Heart left ventricle (tissue), 16 donors: ENCODE measurements at regions not wholly inside any gene's neighbourhood (a gene's known extent, or its start where the extent isn't known, plus 50 kb on each side); places are given as distances from the start of the nearest gene placed in this dataset.

Source experiments
- ATAC-seq, 4 donors: fragments of 200-7000 bp; cut with Tn5 transposase; one replicate each; pipeline ENCODE4 v1.9.1; 2020 to 2022; ENCODE audit warnings: moderate library complexity in 4 of 4, mild to moderate bottlenecking in 3 of 4, moderate number of reproducible peaks in 1 of 4
- DNase-seq, 5 donors: peaks; one replicate each; pipeline ENCODE4 v3.0.0-alpha.2; 2020
- H3K27ac ChIP-seq, 12 donors: fragments of 200-600 bp; sonication (generic) in 4 of 12; one replicate each; pipeline versions ENCODE4 v1.5.0 to v1.8.0; 2016 to 2022; ENCODE audit warnings: mild to moderate bottlenecking in 2 of 12
- H3K27me3 ChIP-seq, 9 donors: fragments of 200-600 bp; sonication (generic) in 2 of 9; one replicate each; pipeline versions ENCODE4 v1.5.1 to v1.8.0; 2016 to 2022; ENCODE audit warnings: mild to moderate bottlenecking in 3 of 9
- H3K36me3 ChIP-seq, 9 donors: fragments of 200-600 bp; sonication (generic) in 2 of 9; one replicate each; pipeline versions ENCODE4 v1.5.0 to v1.8.0; 2018 to 2022; ENCODE audit warnings: mild to moderate bottlenecking in 2 of 9
- H3K4me1 ChIP-seq, 12 donors: fragments of 200-600 bp; sonication (generic) in 4 of 12; one replicate each; pipeline versions ENCODE4 v1.5.0 to v1.8.0; 2016 to 2022; ENCODE audit warnings: mild to moderate bottlenecking in 3 of 12
- H3K4me3 ChIP-seq, 12 donors: fragments of 200-600 bp; sonication (generic) in 4 of 12; one replicate each; pipeline versions ENCODE4 v1.5.0 to v1.8.0; 2017 to 2022; ENCODE audit warnings: mild to moderate bottlenecking in 9 of 12, moderate library complexity in 4 of 12
- H3K9me3 ChIP-seq, 12 donors: fragments of 200-600 bp; sonication (generic) in 4 of 12; one replicate each; pipeline versions ENCODE4 v1.5.0 to v1.8.0; 2016 to 2022; ENCODE audit warnings: mild to moderate bottlenecking in 1 of 12
- POLR2A ChIP-seq, 2 donors: fragments of 450-650 bp; IDR thresholded peaks; one replicate each; pipeline ENCODE4 v1.6.1; 2017; ENCODE audit warnings: antibody characterized with exemption in 2 of 2, mild to moderate bottlenecking in 2 of 2, moderate library complexity in 2 of 2
- WGBS, 4 donors: extraction: QIAGEN DNeasy Blood & Tissue Kit in 2 of 4; methylation state at CpG; one replicate each; pipeline versions ENCODE4 v1.1.5 to v1.1.7; 2013 to 2018; 5-methylcytosine and 5-hydroxymethylcytosine counted together
- intact Hi-C, 10 donors: fragments of 100-400 bp; cut with DNase I; formaldehyde crosslinking; loops; one replicate each; pipeline versions ENCODE4 v1.11.1 to v1.14.2; 2022
- TF ChIP-seq, protein P1 (sequence below), 12 donors: fragments of 200-600 bp; sonication (generic) in 4 of 12; IDR thresholded peaks; one replicate each; pipeline versions ENCODE4 v1.5.0 to v1.8.0; 2018 to 2022; ENCODE audit warnings: antibody characterized with exemption in 12 of 12, mild to moderate bottlenecking in 5 of 12
- donor health status: ischemic (EF 13 %, LVEDD 7.1; RV severe dilation, severe dysfunction).
- donor health status: healthy with polysubstance abuse.
- donor health status: DM: no; HTN: yes; CAD: no.
- donor health status: DM: no; HTN: no; CAD: no.
- donor health status: ischemic (EF 25% LVEDD 6.9; RV normal size, moderate dysfunction).
- donor health status: ischemic (EF 25% LVEDD 5.7; RV mildly dilated, moderate dysfunction).
- donor health status: healthy.
- donor health status: DM: yes; HTN: yes; CAD: no.
- donor health status: ischemic (EF 35%, LVEDD 5.7; RV mildly dilated, moderate dysfunction).
- donor health status: nonischemic (EF 11% LVEDD 7.7; RV severe dilation, severe dysfunction).
- donor health status: DM: yes; HTN: yes; CAD: no.
- donor health status: PGD.
- donor health status: ischemic (EF 29% LVEDD 5.4; RV normal size, mild dysfunction).
- donor health status: nonischemic (EF 23%, LVEDD 6.1; RV moderate dilation, normal function).

- Histone ChIP-seq H3K4me3 (no peak overlapping the region), H3K4me1 (no peaks in the 10 kb centered on the region), H3K9me3 (peaks cover 0 to 8% (median 0%) of the 10 kb centered on the region in 12 donors), H3K27ac (no peak overlapping the region), H3K36me3 (no peaks in the 10 kb centered on the region), H3K27me3 (peaks cover 0 to 28% (median 0%) of the 10 kb centered on the region in 9 donors)
- TF ChIP-seq, protein P1, sequence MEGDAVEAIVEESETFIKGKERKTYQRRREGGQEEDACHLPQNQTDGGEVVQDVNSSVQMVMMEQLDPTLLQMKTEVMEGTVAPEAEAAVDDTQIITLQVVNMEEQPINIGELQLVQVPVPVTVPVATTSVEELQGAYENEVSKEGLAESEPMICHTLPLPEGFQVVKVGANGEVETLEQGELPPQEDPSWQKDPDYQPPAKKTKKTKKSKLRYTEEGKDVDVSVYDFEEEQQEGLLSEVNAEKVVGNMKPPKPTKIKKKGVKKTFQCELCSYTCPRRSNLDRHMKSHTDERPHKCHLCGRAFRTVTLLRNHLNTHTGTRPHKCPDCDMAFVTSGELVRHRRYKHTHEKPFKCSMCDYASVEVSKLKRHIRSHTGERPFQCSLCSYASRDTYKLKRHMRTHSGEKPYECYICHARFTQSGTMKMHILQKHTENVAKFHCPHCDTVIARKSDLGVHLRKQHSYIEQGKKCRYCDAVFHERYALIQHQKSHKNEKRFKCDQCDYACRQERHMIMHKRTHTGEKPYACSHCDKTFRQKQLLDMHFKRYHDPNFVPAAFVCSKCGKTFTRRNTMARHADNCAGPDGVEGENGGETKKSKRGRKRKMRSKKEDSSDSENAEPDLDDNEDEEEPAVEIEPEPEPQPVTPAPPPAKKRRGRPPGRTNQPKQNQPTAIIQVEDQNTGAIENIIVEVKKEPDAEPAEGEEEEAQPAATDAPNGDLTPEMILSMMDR (IDR thresholded peaks at IDR 0.05): no peak
- no peak for TF ChIP-seq POLR2A (IDR thresholded peaks at IDR 0.05)
- intact Hi-C loops: no loop called here
- no peak for DNase-seq
- ATAC-seq: no peak
- WGBS, 4 donors: 74 to 83% (median 81%) methylated on average over 11 of the region's 11 CpGs
These were observed 138.8 kb upstream of the WNT4 start for GRCh38 chr1:22281521-22282363.

- H3K4me1 ChIP-seq: no peaks in the 10 kb centered on the region
- H3K36me3 ChIP-seq: no peaks in the 10 kb centered on the region
- H3K4me3 ChIP-seq: no peak overlapping the region
- peaks cover 0 to 8% (median 0%) of the 10 kb centered on the region in 12 donors for H3K9me3 ChIP-seq
- intact Hi-C loops: no loop called here
- no peak for ATAC-seq
- peaks cover 0 to 28% (median 0%) of the 10 kb centered on the region in 9 donors for H3K27me3 ChIP-seq
- H3K27ac ChIP-seq: no peak overlapping the region
- DNase-seq: no peak
- TF ChIP-seq POLR2A (IDR thresholded peaks at IDR 0.05): no peak
- TF ChIP-seq, protein P1 (IDR thresholded peaks at IDR 0.05): no peak
- WGBS, 4 donors: 53 to 65% (median 59%) methylated on average over 13 of the region's 13 CpGs
These were observed 139.6 kb upstream of the WNT4 start for GRCh38 chr1:22282364-22282995.

DNA sequence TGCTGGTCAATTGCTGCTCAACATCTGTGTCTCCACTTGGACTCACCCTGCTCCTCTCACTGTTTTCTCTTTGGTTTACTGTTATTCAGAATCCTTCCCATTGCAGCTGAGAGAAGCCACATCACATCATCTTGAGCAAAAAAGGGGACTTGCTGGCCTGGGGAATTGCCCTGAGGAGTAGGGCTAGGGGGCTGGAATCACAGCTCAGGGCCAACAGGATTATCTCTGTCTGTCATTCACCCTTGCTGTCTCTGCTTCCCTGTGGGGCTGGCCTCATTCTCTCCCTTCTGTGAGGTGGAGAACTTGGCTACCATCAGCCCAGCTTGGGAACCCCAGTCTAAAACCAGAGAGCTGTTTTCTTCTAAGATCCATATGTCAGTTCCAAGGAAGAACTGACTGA, 140.7 kb upstream of the WNT4 start:
- TF ChIP-seq, protein P1 (IDR thresholded peaks at IDR 0.05): no peak
- no peak for TF ChIP-seq POLR2A (IDR thresholded peaks at IDR 0.05)
- Histone ChIP-seq H3K4me1 (no peaks in the 10 kb centered on the region), H3K27me3 (peaks cover 0 to 20% (median 0%) of the 10 kb centered on the region in 9 donors), H3K9me3 (peaks cover 0 to 8% (median 0%) of the 10 kb centered on the region in 12 donors), H3K4me3 (no peak overlapping the region), H3K27ac (no peak overlapping the region), H3K36me3 (no peaks in the 10 kb centered on the region)
- intact Hi-C loops: no loop called here
- no peak for ATAC-seq
- no peak for DNase-seq

DNA sequence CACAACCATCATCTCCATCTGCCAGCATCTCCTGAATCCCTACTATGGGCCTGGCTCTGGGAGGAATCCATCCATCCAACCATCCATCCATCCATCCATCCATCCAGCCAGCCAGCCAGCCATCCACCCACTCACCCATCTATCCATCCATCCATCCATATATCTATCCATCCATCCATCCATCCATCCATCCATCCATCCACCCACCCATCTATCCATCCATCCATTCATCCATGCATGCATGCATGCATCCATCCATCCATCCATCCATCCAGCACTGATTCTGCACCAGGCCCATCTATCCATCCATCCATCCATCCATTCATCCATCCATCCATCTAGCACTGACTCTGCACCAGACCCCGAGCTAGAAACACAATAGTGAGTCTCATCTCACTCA, 141.3 kb upstream of the WNT4 start:
- peaks cover 0 to 15% (median 0%) of the 10 kb centered on the region in 9 donors for H3K27me3 ChIP-seq
- no peaks in the 10 kb centered on the region for H3K36me3 ChIP-seq
- intact Hi-C loops: no loop called here
- H3K4me1 ChIP-seq: no peaks in the 10 kb centered on the region
- H3K27ac ChIP-seq: no peak overlapping the region
- H3K4me3 ChIP-seq: no peak overlapping the region
- WGBS, 4 donors: 74 to 83% (median 80%) methylated on average over 1 of the region's 1 CpG
- no peak for TF ChIP-seq POLR2A (IDR thresholded peaks at IDR 0.05)
- TF ChIP-seq, protein P1 (IDR thresholded peaks at IDR 0.05): no peak
- ATAC-seq: no peak
- peaks cover 0 to 8% (median 0%) of the 10 kb centered on the region in 12 donors for H3K9me3 ChIP-seq
- no peak for DNase-seq
